Upper lobe of right lung (tissue), 1 donor: ENCODE measurements at regions not wholly inside any gene's neighbourhood (a gene's known extent, or its start where the extent isn't known, plus 50 kb on each side); places are given as distances from the start of the nearest gene placed in this dataset.
"Not testable (repeated sequence)": the region's sequence is repeated elsewhere in the genome, so short reads cannot be mapped to it uniquely, and the experiment has no call there.

ENCODE experiments used
- ATAC-seq: fragments of 200-7000 bp; cut with Tn5 transposase; one replicate; pipeline ENCODE4 v1.9.1; 2020; ENCODE audit warnings: mild to moderate bottlenecking, moderate library complexity
- DNase-seq: peaks from one replicate; pipeline ENCODE4 v3.0.0-alpha.2; 2020
- H3K27ac ChIP-seq: fragments of 200-600 bp; one replicate; pipeline ENCODE4 v1.8.0; 2022
- H3K27me3 ChIP-seq: fragments of 200-600 bp; one replicate; pipeline ENCODE4 v1.8.0; 2022; ENCODE audit warnings: mild to moderate bottlenecking
- H3K36me3 ChIP-seq: fragments of 200-600 bp; one replicate; pipeline ENCODE4 v1.8.0; 2022
- H3K4me1 ChIP-seq: fragments of 200-600 bp; one replicate; pipeline ENCODE4 v1.8.0; 2022
- H3K4me3 ChIP-seq: fragments of 200-600 bp; one replicate; pipeline ENCODE4 v1.8.0; 2022; ENCODE audit warnings: mild to moderate bottlenecking
- H3K9me3 ChIP-seq: fragments of 200-600 bp; one replicate; pipeline ENCODE4 v1.8.0; 2022
- intact Hi-C: fragments of 100-400 bp; cut with DNase I; formaldehyde crosslinking; loops from one replicate; pipeline ENCODE4 v1.11.0; 2022
- TF ChIP-seq, protein P1 (sequence below): fragments of 200-600 bp; IDR thresholded peaks from one replicate; pipeline ENCODE4 v1.8.0; 2022; ENCODE audit warnings: antibody characterized with exemption
- donor health status: DM: no; HTN: yes; CAD: no; lungs with severe emphysema.

DNA sequence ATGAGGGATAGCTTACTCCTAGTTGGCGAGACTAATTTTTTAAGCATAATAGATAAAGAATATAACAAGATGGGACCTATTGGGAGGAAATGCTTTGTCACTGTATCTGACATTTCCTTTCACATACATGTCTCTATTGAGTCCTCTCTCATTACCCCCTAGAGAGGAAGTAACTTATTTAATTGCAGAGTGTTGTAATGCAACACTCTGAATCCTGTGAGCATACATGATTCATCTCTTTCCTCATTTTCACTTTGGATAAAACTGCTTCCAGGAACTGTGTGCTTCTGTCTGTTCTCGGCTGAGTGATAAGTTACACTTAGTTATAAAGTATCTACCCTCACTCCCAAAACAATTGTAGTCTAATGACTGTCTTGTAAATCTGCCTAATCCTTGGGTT lies 266.1 kb upstream of the ANXA10 start:
- TF ChIP-seq, protein P1, sequence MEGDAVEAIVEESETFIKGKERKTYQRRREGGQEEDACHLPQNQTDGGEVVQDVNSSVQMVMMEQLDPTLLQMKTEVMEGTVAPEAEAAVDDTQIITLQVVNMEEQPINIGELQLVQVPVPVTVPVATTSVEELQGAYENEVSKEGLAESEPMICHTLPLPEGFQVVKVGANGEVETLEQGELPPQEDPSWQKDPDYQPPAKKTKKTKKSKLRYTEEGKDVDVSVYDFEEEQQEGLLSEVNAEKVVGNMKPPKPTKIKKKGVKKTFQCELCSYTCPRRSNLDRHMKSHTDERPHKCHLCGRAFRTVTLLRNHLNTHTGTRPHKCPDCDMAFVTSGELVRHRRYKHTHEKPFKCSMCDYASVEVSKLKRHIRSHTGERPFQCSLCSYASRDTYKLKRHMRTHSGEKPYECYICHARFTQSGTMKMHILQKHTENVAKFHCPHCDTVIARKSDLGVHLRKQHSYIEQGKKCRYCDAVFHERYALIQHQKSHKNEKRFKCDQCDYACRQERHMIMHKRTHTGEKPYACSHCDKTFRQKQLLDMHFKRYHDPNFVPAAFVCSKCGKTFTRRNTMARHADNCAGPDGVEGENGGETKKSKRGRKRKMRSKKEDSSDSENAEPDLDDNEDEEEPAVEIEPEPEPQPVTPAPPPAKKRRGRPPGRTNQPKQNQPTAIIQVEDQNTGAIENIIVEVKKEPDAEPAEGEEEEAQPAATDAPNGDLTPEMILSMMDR, result no peak
- no peaks in the 10 kb centered on the region for H3K9me3 ChIP-seq
- no peak overlapping the region for H3K27ac ChIP-seq
- no peak overlapping the region for H3K4me3 ChIP-seq
- intact Hi-C loops, result no loop called here
- no peak for DNase-seq
- ATAC-seq, result no peak
- H3K36me3 ChIP-seq, result no peaks in the 10 kb centered on the region
- H3K27me3 ChIP-seq, result no peaks in the 10 kb centered on the region
- no peaks in the 10 kb centered on the region for H3K4me1 ChIP-seq

DNA sequence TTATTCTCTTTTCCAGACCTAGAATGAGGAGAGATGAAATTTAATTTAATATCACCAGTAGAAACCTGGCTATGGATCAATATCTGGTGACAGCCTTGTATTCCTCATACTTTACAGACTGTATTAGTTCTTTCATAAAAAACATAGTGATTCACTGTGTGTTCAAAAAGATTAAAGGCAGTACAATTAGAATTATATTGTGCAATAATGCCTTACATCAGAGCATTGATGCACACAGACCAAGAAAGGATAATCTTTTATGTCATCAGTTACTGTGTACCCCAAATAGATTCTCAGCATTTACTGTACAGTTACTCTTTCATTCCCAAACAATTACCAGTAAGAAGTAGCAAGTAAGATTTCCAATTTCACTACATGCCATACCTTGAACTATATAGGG lies 260.5 kb upstream of the ANXA10 start:
- no peak for ATAC-seq
- TF ChIP-seq, protein P1, result no peak
- Histone ChIP-seq H3K4me1 (no peaks in the 10 kb centered on the region), H3K36me3 (no peaks in the 10 kb centered on the region), H3K4me3 (no peak overlapping the region), H3K27ac (no peak overlapping the region), H3K27me3 (no peaks in the 10 kb centered on the region), H3K9me3 (no peaks in the 10 kb centered on the region)
- intact Hi-C loops, result no loop called here
- no peak for DNase-seq

GRCh38 chr4:167838686-167839085 lies 253.7 kb upstream of the ANXA10 start:
- Histone ChIP-seq H3K36me3 (no peaks in the 10 kb centered on the region), H3K4me1 (no peaks in the 10 kb centered on the region), H3K4me3 (no peak overlapping the region), H3K27me3 (no peaks in the 10 kb centered on the region), H3K9me3 (no peaks in the 10 kb centered on the region), H3K27ac (no peak overlapping the region)
- TF ChIP-seq, protein P1, result no peak
- DNase-seq (no peak), ATAC-seq (no peak)
- intact Hi-C loops, result no loop called here

DNA sequence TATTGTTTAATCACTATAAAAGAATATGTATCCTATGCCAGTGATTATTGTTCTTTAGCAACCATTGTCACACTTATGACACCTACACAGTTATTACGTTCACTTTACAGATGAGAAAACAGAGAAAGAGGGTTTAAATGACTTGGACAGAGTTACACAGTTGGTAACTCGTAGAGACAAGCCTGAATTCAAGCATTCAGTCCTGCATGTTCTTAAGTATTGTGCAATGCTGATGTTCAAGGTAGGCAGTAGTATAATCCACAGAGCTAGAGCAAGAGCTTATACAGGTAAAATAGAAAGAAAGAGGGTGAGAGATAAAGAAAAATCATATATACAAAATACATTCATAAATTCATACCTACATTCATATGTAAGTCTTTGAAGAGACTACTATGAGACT lies 249.8 kb upstream of the ANXA10 start:
- Histone ChIP-seq H3K27me3 (no peaks in the 10 kb centered on the region), H3K4me1 (no peaks in the 10 kb centered on the region), H3K36me3 (no peaks in the 10 kb centered on the region), H3K9me3 (no peaks in the 10 kb centered on the region), H3K27ac (no peak overlapping the region), H3K4me3 (no peak overlapping the region)
- intact Hi-C loops, result no loop called here
- TF ChIP-seq, protein P1, result no peak
- ATAC-seq (no peak), DNase-seq (no peak)

GRCh38 chr4:167854881-167855280 lies 237.5 kb upstream of the ANXA10 start:
- Histone ChIP-seq H3K4me3 (no peak overlapping the region), H3K27me3 (no peaks in the 10 kb centered on the region), H3K27ac (no peak overlapping the region), H3K4me1 (no peaks in the 10 kb centered on the region), H3K36me3 (no peaks in the 10 kb centered on the region), H3K9me3 (no peaks in the 10 kb centered on the region)
- TF ChIP-seq, protein P1, result no peak
- ATAC-seq, result no peak
- intact Hi-C loops, result no loop called here
- no peak for DNase-seq

GRCh38 chr4:167858127-167858526 lies 234.2 kb upstream of the ANXA10 start:
- DNase-seq, ATAC-seq, H3K27ac ChIP-seq, H3K4me1 ChIP-seq, H3K4me3 ChIP-seq, intact Hi-C loops, H3K27me3 ChIP-seq, H3K36me3 ChIP-seq, H3K9me3 ChIP-seq: not testable (repeated sequence)
